Colonic mucosa (tissue), 4 donors: ENCODE measurements at regions not wholly inside any gene's neighbourhood (a gene's known extent, or its start where the extent isn't known, plus 50 kb on each side); places are given as distances from the start of the nearest gene placed in this dataset.

Source experiments
- DNase-seq: peaks from one replicate; pipeline ENCODE4 v3.0.0-alpha.2; 2020
- H3K27ac ChIP-seq: fragments of 200-600 bp; one replicate; pipeline ENCODE4 v1.8.0; 2021
- H3K27me3 ChIP-seq: fragments of 200-600 bp; one replicate; pipeline ENCODE4 v1.8.0; 2021
- H3K36me3 ChIP-seq: fragments of 200-600 bp; one replicate; pipeline ENCODE4 v1.8.0; 2021
- H3K4me1 ChIP-seq: fragments of 200-600 bp; one replicate; pipeline ENCODE4 v1.8.0; 2021; ENCODE audit warnings: mild to moderate bottlenecking
- H3K4me3 ChIP-seq: fragments of 200-600 bp; one replicate; pipeline ENCODE4 v1.8.0; 2021
- H3K9ac ChIP-seq, 2 donors: one replicate each; pipeline ENCODE4 v1.7.0; 2013; ENCODE audit warnings: control low read depth in 2 of 2, low read depth in 2 of 2, low read length in 2 of 2
- H3K9me3 ChIP-seq: fragments of 200-600 bp; one replicate; pipeline ENCODE4 v1.8.0; 2021
- CTCF ChIP-seq: fragments of 200-600 bp; IDR thresholded peaks from one replicate; pipeline ENCODE4 v1.8.0; 2022; ENCODE audit warnings: antibody characterized with exemption, mild to moderate bottlenecking
- intact Hi-C: fragments of 100-400 bp; cut with DNase I; formaldehyde crosslinking; loops from one replicate; pipeline ENCODE4 v1.14.1; 2022
- donor health status: healthy.
- donor health status: DM: no; HTN: no; CAD: no.
- donor health status: DM: no; HTN: no; CAD: no.

- H3K27ac ChIP-seq, result no peak overlapping the region
- no peaks in the 10 kb centered on the region for H3K36me3 ChIP-seq
- H3K27me3 ChIP-seq, result no peaks in the 10 kb centered on the region
- DNase-seq, result no peak
- no peak for TF ChIP-seq CTCF
- H3K9me3 ChIP-seq, result no peaks in the 10 kb centered on the region
- no peaks in the 10 kb centered on the region for H3K4me1 ChIP-seq
- H3K4me3 ChIP-seq, result no peak overlapping the region
- intact Hi-C loops, result no loop called here
- no peak overlapping the region for H3K9ac ChIP-seq
Measured at GRCh38 chr19:31173991-31174390, 175.2 kb downstream of the TSHZ3 start.

DNA sequence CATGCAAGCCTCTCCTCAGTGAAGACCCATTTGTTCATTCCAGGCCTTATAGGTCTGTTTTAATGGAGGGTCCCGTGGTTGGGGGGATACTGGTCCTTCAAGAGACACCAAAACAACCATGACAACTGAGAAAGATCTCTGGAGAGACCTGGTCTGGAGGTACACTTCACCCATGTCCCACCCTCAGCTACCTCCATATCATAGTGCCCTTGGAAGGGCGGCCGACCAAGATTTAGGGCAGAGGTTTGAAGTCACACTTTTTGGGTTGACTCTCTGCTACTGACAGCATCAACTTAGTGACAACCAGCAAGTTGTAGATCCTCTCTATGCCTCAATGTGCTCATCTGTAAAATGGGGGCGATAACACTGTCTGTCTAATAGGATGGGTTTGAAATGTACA, 177.3 kb downstream of the TSHZ3 start:
- no peak overlapping the region for H3K4me3 ChIP-seq
- no peaks in the 10 kb centered on the region for H3K36me3 ChIP-seq
- H3K27me3 ChIP-seq, result no peaks in the 10 kb centered on the region
- intact Hi-C loops, result no loop called here
- no peaks in the 10 kb centered on the region for H3K9me3 ChIP-seq
- no peak overlapping the region for H3K27ac ChIP-seq
- TF ChIP-seq CTCF, result no peak
- H3K9ac ChIP-seq, result no peak overlapping the region
- no peak for DNase-seq
- no peaks in the 10 kb centered on the region for H3K4me1 ChIP-seq

DNA sequence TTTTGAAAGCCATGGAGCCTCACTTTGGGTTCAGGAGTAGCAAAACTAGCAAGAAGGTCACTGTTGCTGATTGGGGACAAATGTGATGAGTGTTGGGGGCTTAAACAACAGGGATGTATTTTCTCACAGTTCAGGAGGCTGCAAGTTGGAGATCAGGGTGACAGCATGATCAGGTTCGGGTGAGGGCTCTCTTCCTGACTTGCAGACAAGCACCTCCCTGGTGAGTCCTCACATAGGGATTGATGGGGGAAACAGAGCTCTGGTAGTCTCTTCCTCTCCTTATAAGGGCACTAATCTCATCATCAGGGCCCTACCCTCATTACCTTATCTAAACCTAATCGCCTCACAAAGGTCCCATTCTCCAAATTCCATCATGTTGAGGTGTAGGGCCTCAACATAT, 179.2 kb downstream of the TSHZ3 start:
- Histone ChIP-seq H3K4me3 (no peak overlapping the region), H3K27ac (no peak overlapping the region), H3K9ac (no peak overlapping the region), H3K36me3 (no peaks in the 10 kb centered on the region), H3K27me3 (no peaks in the 10 kb centered on the region), H3K4me1 (no peaks in the 10 kb centered on the region), H3K9me3 (no peaks in the 10 kb centered on the region)
- intact Hi-C loops, result no loop called here
- no peak for TF ChIP-seq CTCF
- DNase-seq, result no peak

DNA sequence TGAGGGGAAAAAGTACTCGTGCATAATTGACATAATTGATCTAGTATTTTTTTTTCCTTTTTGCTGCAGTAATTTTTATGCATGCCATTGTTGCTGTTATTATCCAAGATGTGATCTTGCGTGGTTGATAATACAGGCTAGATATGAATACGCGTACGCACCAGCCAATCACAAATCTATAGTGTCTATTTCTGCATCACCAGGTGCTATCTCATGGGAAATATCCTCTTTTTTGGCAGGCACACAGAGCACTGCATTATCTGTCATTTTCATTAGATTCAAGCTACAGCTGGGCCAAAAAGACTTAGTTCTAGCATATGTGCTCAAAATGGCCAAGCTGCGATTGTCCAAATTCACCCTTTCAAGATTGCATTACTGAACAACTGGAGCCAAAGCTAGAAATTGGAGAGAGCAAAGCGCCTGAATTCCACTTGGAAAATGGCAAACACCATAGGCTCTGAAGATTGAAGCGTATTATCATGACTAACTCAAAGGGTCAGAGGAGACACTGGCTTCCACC, 181.1 kb downstream of the TSHZ3 start:
- no peaks in the 10 kb centered on the region for H3K4me1 ChIP-seq
- no peaks in the 10 kb centered on the region for H3K36me3 ChIP-seq
- DNase-seq, result no peak
- TF ChIP-seq CTCF, result no peak
- no peak overlapping the region for H3K27ac ChIP-seq
- H3K4me3 ChIP-seq, result no peak overlapping the region
- intact Hi-C loops, result no loop called here
- H3K9ac ChIP-seq, result no peak overlapping the region
- no peaks in the 10 kb centered on the region for H3K9me3 ChIP-seq
- H3K27me3 ChIP-seq, result no peaks in the 10 kb centered on the region

GRCh38 chr19:31167690-31168089, 181.5 kb downstream of the TSHZ3 start:
- no peaks in the 10 kb centered on the region for H3K9me3 ChIP-seq
- H3K27ac ChIP-seq, result no peak overlapping the region
- H3K36me3 ChIP-seq, result no peaks in the 10 kb centered on the region
- H3K4me1 ChIP-seq, result no peaks in the 10 kb centered on the region
- H3K9ac ChIP-seq, result no peak overlapping the region
- no peaks in the 10 kb centered on the region for H3K27me3 ChIP-seq
- DNase-seq, result no peak
- H3K4me3 ChIP-seq, result no peak overlapping the region
- intact Hi-C loops, result no loop called here
- TF ChIP-seq CTCF, result no peak

DNA sequence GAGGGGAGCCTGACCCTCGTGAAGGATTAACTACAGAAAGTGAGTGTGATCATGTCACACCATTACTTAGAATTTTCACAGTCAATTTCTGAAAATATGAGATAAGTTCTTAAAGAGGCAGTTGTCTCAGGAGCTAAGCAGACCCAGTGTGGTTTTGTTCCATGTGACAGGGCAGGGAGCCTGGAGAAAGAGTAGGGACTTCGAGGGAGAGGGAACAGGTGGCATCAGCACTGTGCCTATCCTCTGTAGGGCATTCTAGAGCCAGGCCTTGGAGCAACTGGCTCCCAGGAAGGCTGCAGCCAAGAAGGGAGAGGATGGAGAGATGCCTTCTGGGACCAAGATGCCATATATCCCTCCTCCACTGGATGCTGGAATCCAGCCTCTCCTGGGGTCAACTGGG, 183.0 kb downstream of the TSHZ3 start:
- no peak for TF ChIP-seq CTCF
- Histone ChIP-seq H3K27ac (no peak overlapping the region), H3K4me1 (no peaks in the 10 kb centered on the region), H3K27me3 (no peaks in the 10 kb centered on the region), H3K4me3 (no peak overlapping the region), H3K9me3 (no peaks in the 10 kb centered on the region), H3K9ac (no peak overlapping the region), H3K36me3 (no peaks in the 10 kb centered on the region)
- intact Hi-C loops, result no loop called here
- no peak for DNase-seq
